ENCODE measurements at regions not wholly inside any gene's neighbourhood (a gene's known extent, or its start where the extent isn't known, plus 50 kb on each side); places are given as distances from the start of the nearest gene placed in this dataset.

GRCh38 chr5:73339051-73339575, 109.5 kb downstream of the FOXD1 start:
- DNase-seq (ENCODE audit: low read depth): no peak

- DNase-seq (ENCODE audit: low read depth): no peak
Observed at GRCh38 chr5:73338256-73339050, 110.1 kb downstream of the FOXD1 start.

DNA sequence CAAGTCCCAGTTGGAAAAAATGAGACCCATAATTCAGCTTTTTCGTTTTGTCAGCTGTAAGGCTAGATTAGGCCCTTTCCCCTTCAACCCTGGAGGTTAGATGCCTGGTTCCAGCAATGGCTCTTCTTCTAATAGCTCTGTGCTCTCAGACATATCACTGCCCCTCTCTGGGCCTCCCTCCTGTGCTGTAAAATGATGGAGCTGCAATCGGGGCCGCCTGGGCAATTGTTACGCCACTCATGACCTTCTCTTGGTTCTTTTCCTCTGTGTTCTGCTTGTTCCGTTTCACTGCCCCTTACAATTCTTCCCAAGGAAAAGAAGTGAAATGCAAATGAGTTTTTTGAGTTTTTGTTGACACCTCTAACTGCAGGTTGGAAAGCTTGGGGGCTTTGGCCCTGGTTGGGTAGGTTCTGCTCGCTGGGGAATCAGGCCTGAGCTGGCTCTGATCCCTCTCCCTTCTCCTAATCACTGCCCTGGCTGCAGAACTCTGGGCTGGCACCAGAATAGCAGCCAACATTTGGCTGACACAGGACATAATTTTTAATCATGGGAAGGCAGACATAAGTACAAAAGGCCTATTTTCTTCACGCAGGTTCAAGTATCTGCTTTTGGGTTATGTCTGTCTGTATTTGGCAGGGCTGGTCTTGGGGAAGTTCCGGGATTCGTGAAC, 110.9 kb downstream of the FOXD1 start:
- DNase-seq (ENCODE audit: low read depth): no peak

DNA sequence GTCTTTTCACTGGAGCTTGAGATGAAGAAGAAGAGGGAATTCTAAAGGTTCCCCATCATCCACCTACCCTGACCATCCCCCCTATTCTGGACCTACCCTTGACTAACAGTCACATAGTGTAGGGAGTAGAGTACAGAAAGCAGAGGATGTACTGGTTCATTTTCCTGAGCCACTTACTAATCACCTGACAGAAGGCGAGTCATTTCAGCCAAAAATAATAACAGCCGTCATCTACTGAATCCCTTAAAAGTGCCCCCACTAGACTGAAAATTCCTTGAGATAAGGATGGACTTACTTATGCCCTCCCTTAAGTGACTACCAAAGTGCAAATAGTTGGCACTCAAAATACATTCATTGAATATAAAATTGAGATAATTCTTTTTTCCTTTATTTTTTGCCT, 112.2 kb downstream of the FOXD1 start:
- DNase-seq (ENCODE audit: low read depth): no peak

GRCh38 chr5:73333944-73334703, 114.5 kb downstream of the FOXD1 start:
- DNase-seq (ENCODE audit: low read depth): no peak

GRCh38 chr5:73330613-73331012, 118.0 kb downstream of the FOXD1 start:
- no peak for DNase-seq (ENCODE audit: low read depth)

GRCh38 chr5:73328640-73329039, 119.9 kb downstream of the FOXD1 start:
- DNase-seq (ENCODE audit: low read depth): no peak

GRCh38 chr5:73327908-73328455, 120.6 kb downstream of the FOXD1 start:
- no peak for DNase-seq (ENCODE audit: low read depth)

DNA sequence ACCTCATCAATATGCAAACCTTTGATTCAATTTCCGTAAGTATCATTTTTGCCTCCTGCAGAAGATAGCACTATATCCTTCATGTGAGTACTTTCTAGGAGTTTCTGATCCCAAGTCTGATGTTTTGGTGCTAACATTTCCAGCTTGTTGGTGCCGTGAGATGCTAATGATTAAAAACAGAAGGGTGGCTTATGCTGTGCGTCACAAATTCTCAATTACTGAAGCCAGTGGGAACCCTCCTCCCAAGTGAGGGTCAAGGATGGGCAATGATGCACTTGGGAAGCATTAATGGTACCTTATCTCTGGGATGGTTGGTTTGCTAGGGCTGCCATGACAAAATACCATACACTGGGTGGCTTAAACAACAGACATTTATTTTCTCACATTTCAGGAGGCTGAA, 123.0 kb downstream of the FOXD1 start:
- DNase-seq (ENCODE audit: low read depth): no peak

GRCh38 chr5:73323466-73323865, 125.1 kb downstream of the FOXD1 start:
- no peak for DNase-seq (ENCODE audit: low read depth)

DNA sequence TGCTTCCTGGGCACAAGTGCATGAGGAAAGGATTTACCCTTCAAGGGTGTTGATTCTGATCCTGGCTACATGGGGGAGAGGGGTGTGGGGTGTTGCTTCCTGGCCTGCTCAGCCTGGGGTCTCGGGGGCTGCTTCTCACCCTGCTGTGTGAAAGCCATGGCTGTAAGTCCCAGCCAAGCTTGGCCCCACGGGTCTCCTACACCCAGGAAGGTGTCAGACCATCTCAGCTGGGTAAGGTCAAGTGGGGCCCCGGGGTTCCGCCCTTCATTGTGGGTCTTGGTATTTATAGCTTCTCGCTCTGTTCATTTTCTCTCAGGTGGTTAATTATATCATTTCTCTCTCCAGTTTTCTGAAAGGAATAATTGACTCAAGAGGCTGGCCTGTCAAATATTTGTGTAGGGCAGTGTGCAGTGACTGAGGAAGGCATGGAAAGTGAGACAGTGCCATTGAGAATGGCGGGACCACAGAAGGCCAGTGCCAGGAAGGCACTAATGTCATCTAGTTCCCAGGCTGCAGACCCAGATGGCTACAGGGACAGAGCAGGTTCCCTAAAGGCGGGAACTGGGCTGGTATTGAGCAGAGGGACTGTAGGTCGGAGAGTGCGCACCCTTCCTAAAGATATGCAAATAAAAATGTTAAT, 126.0 kb downstream of the FOXD1 start:
- no peak for DNase-seq (ENCODE audit: low read depth)

GRCh38 chr5:73321757-73322436, 126.7 kb downstream of the FOXD1 start:
- no peak for DNase-seq (ENCODE audit: low read depth)

DNA sequence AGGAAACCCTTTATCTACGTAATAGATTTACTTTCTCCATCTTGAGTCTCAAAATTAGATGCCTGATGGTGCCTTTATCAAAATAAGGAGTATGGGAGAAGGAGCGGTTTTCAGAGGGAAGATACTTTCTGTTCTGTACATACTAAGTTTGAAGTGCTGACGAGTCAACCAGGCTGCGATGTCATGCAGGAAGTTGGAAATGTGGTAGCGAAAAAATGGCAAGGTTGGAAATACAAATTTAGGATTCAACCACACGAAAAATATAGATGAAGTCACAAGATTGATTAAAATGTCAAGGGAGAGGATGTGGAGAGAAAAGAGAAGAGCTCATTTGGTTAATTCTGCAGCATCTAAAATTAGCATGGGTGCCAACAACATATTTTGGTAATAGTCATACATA, 129.5 kb downstream of the FOXD1 start:
- DNase-seq (ENCODE audit: low read depth): no peak

- no peak for DNase-seq (ENCODE audit: low read depth)
Observed at GRCh38 chr5:73318308-73318719, 130.3 kb downstream of the FOXD1 start.

- DNase-seq (ENCODE audit: low read depth): no peak
Observed at GRCh38 chr5:73317523-73317922, 131.1 kb downstream of the FOXD1 start.

DNA sequence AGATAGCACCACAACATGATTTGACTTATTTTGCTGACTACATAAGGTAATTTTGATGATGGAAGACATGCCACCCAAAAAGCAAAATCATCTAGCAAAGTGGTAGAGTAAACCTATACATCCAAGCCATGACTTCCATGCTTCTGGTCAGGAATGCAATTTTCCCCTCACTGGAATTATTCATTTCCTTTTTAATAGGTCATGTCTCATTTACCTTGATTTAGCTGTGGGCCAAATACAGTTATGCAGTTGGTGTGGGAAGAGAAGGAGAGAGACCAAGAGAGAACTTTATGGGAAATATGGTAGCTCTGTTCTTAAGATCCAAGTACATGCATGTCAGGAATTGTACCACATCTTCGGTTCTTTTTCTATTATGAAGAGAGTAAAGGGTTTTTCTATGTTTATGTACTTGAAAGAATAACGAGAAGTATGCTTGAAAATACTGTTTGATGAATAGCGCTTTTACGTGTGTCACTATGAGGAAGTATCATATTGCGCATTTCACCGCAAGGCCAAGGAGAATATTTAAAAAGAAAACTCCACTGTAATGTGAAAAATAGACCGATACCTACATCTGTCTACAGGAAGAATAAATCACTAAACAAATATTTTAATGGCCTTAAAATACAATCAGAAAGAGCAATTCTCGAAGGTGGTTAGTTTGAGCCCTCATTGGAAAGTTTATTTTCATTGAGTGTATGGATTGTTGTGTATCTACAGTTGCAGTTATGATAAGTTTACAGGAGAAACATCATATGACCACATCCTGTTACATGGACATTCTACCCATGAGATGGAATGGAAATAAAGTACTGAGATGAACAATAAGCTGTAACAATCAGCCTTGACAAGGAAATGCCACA, 134.0 kb downstream of the FOXD1 start:
- no peak for DNase-seq (ENCODE audit: low read depth)

GRCh38 chr5:73312872-73313510, 135.6 kb downstream of the FOXD1 start:
- DNase-seq (ENCODE audit: low read depth): no peak

GRCh38 chr5:73312146-73312871, 136.3 kb downstream of the FOXD1 start:
- DNase-seq (ENCODE audit: low read depth): no peak
